ENCODE measurements at regions not wholly inside any gene's neighbourhood (a gene's known extent, or its start where the extent isn't known, plus 50 kb on each side); places are given as distances from the start of the nearest gene placed in this dataset.

- no peak for TF ChIP-seq CTCF (IDR thresholded peaks at IDR 0.05)
- no peak for TF ChIP-seq POLR2A (IDR thresholded peaks at IDR 0.05)
Measured at GRCh38 chr2:117500721-117501120, 313.8 kb upstream of the DDX18 start.

Data from Peyer's patch (tissue), 4 donors.